ENCODE measurements at regions not wholly inside any gene's neighbourhood (a gene's known extent, or its start where the extent isn't known, plus 50 kb on each side); places are given as distances from the start of the nearest gene placed in this dataset.

DNA sequence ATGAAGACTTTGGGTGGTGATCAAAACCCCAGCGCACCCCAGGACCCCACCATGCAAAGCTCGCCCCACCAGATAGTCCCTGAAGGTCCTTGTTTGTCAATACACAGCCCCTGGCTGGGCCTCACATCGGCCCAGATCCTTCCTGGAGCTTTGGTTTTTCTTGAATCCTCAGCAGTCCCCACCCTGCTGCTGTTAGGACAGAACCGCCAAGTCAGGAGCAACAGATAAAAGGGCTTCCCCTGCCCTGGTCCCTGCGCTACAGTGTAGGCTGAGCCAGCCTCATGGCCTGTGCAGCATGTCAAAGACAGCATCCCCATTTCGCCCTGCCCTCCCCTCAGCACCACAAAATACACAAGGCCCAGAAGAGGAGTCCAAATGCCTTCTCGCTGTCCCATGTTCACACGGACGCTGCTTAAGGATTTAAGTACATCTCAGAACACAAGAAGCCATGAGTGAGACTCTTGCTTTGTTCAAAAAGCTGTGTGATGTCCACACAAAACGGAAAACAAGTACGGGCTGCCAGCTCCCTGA lies 65.7 kb downstream of the PSMG1 start:
- TF ChIP-seq POLR2AphosphoS5 (IDR thresholded peaks at IDR 0.05) (no peak), CTCF (IDR thresholded peaks at IDR 0.05) (no peak)

All from prostate gland (tissue), 2 donors.